Body of pancreas (tissue), 4 donors: ENCODE measurements at regions not wholly inside any gene's neighbourhood (a gene's known extent, or its start where the extent isn't known, plus 50 kb on each side); places are given as distances from the start of the nearest gene placed in this dataset.
A peak's percentile ranks its signal among the peaks of the same experiment; 100 is the strongest.

Experiments
- ATAC-seq: fragments of 150-250 bp; one replicate; pipeline ENCODE4 v1.9.1; 2016
- DNase-seq, 4 donors: peaks; one replicate each; pipeline ENCODE4 v3.0.0-alpha.2; 2019
- H3K27ac ChIP-seq, 4 donors: fragments of 200-600 bp; sonication (generic); 1 replicate in 3 of 4; 2 replicates in 1 of 4; pipeline versions ENCODE4 v1.5.1 to v1.6.1; 2016 to 2019; ENCODE audit warnings: mild to moderate bottlenecking in 1 of 4, mixed read lengths in 1 of 4, moderate library complexity in 1 of 4
- H3K27me3 ChIP-seq, 2 donors: fragments of 200-600 bp; sonication (generic); one replicate each; pipeline ENCODE4 v1.6.0; 2016; ENCODE audit warnings: mild to moderate bottlenecking in 1 of 2
- H3K36me3 ChIP-seq, 2 donors: fragments of 200-600 bp; sonication (generic); replicated peaks in 1 of 2; 2 replicates each; pipeline ENCODE4 v1.5.1; 2016; ENCODE audit warnings: low read depth in 2 of 2; ENCODE audit not compliant: insufficient read depth in 1 of 2
- H3K4me1 ChIP-seq: fragments of 200-600 bp; sonication (generic); one replicate; pipeline ENCODE4 v1.6.0; 2016
- H3K4me3 ChIP-seq, 2 donors: fragments of 200-600 bp; sonication (generic); 1 replicate in 1 of 2; 2 replicates in 1 of 2; pipeline ENCODE4 v1.5.1; 2016 to 2019
- H3K9me3 ChIP-seq, 3 donors: fragments of 200-600 bp; sonication (generic); 1 replicate in 2 of 3; 2 replicates in 1 of 3; pipeline ENCODE4 v1.5.1; 2016
- POLR2A ChIP-seq, 3 donors: fragments of 450-650 bp; IDR thresholded peaks; one replicate each; pipeline ENCODE4 v1.6.1; 2016; ENCODE audit warnings: antibody characterized with exemption in 3 of 3, mild to moderate bottlenecking in 2 of 3
- WGBS, 2 donors: methylation state at CpG; one replicate each; pipeline ENCODE4 v1.1.5; 2017; 5-methylcytosine and 5-hydroxymethylcytosine counted together
- intact Hi-C: fragments of 100-400 bp; cut with DNase I; formaldehyde crosslinking; loops from one replicate; pipeline ENCODE4 v1.15.1; 2023
- TF ChIP-seq, protein P1 (sequence below), 7 experiments: fragments of 450-650 bp in 4 of 7; fragments of 200-600 bp in 3 of 7; sonication (generic) in 3 of 7; IDR thresholded peaks; one replicate each; pipeline ENCODE4 v1.5.1; 2016 to 2019; ENCODE audit warnings: antibody characterized with exemption in 7 of 7

DNA sequence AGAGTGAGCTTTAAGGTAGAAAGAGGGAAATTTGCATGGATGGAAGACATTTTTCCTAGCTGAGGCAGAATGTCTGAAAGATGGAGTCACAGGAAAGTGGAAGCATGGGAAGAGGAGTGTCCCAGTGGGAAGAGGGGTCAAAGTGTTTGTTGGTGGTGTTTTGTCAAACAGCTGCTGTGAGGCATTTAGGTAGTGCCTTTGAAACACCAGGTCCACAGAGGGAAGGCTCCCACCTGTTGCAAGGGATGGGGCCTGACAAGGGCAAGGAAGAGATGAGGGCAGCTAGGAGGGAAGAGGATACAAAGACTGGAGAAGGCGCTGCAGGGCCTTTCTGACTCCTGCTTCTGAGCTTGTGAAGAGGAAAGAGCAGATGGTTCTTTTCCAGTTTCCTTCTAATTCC is 91.8 kb upstream of the CISTR start:
- DNase-seq, result no peak
- ATAC-seq, result no peak
- WGBS, 2 donors, result 67 to 85% methylated on average over 1 of the region's 1 CpG
- no peaks in the 10 kb centered on the region for H3K36me3 ChIP-seq
- intact Hi-C loops, result no loop called here
- H3K27me3 ChIP-seq, result no peaks in the 10 kb centered on the region
- TF ChIP-seq, protein P1, sequence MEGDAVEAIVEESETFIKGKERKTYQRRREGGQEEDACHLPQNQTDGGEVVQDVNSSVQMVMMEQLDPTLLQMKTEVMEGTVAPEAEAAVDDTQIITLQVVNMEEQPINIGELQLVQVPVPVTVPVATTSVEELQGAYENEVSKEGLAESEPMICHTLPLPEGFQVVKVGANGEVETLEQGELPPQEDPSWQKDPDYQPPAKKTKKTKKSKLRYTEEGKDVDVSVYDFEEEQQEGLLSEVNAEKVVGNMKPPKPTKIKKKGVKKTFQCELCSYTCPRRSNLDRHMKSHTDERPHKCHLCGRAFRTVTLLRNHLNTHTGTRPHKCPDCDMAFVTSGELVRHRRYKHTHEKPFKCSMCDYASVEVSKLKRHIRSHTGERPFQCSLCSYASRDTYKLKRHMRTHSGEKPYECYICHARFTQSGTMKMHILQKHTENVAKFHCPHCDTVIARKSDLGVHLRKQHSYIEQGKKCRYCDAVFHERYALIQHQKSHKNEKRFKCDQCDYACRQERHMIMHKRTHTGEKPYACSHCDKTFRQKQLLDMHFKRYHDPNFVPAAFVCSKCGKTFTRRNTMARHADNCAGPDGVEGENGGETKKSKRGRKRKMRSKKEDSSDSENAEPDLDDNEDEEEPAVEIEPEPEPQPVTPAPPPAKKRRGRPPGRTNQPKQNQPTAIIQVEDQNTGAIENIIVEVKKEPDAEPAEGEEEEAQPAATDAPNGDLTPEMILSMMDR (IDR thresholded peaks at IDR 0.05), result no peak
- no peaks in the 10 kb centered on the region for H3K4me1 ChIP-seq
- H3K9me3 ChIP-seq, result no peaks in the 10 kb centered on the region
- H3K27ac ChIP-seq, result no peak overlapping the region
- no peak overlapping the region for H3K4me3 ChIP-seq

DNA sequence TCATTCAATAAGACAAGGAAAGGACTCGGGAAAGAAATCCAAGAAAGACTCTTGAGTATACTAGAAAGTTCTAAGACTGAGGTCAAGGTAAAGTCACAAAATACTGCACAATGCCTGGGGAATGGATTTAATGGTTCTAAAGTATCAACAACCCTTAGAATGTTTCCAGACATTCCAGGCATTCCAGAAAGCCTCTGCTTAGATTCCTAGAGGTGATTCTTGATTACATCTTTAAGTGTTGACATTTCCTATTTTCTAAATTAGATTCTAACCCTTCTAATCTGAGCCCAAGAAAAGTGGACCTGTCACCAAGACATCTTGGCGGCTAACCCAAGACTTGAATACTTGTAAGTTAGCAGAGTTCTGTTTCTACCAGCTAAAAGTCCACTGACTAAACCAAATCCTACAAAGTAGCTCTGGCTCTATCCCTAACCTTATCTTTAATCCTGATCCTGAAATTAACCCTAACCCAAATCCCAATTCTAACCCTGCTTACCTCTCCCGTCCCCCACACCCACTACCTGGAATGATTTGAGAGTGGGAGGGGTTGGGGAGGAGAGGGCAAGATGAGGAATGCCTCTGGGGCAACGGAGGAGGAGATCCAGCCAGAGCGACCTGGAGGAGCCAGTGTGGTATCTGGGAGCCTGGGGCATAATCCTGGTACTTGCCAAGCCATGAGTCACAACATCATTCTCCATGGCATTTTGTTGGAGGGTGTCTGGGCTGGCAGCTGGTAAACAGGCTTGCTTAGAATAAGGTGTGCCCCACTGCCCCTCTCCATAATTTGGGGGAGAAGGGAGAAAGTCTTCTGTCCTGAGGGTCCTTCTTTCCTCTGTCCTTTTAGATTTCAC is 93.4 kb upstream of the HOXC13 start:
- ATAC-seq, result no peak
- WGBS, 2 donors, result 38 to 44% methylated on average over 5 of the region's 5 CpGs

DNA sequence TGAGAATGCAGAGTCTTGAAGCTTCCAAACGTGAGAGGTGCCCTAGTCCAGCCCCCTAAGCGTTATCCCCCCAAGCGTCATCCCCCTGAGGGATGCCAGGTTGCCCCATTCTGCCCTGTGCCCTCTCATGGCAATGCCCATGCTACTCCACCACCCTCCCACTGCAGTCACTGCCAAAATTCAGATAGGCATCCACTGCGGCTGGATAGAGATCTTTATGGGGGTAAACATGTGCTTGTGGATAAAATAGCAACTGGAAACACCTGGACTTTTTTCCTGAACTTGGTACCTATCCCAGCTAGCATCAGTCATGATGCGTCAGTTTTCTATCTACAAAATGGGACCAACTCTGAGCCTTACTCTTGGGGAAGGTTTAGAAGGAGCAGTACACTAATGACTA is 92.7 kb upstream of the HOXC13 start:
- H3K4me1 ChIP-seq, result no peaks in the 10 kb centered on the region
- no peak overlapping the region for H3K4me3 ChIP-seq
- no peaks in the 10 kb centered on the region for H3K36me3 ChIP-seq
- 48 to 51% methylated on average over 5 of the region's 5 CpGs for WGBS, 2 donors
- H3K27ac ChIP-seq, result no peak overlapping the region
- H3K27me3 ChIP-seq, result no peaks in the 10 kb centered on the region
- no peaks in the 10 kb centered on the region for H3K9me3 ChIP-seq
- TF ChIP-seq POLR2A (IDR thresholded peaks at IDR 0.05), result no peak
- TF ChIP-seq, protein P1 (IDR thresholded peaks at IDR 0.05), result no peak
- no peak for DNase-seq
- no peak for ATAC-seq
- intact Hi-C loops, result no loop called here

More for the DNA sequence above, 93.4 kb upstream of the HOXC13 start:
- Histone ChIP-seq H3K4me1 (no peaks in the 10 kb centered on the region), H3K27me3 (no peaks in the 10 kb centered on the region), H3K4me3 (no peak overlapping the region), H3K27ac (no peak overlapping the region), H3K9me3 (no peaks in the 10 kb centered on the region), H3K36me3 (no peaks in the 10 kb centered on the region)
- TF ChIP-seq, protein P1 (IDR thresholded peaks at IDR 0.05), result no peak
- no peak for TF ChIP-seq POLR2A (IDR thresholded peaks at IDR 0.05)
- intact Hi-C loops, result no loop called here
- DNase-seq, result peak in 1 of 4 donors; percentile 34

DNA sequence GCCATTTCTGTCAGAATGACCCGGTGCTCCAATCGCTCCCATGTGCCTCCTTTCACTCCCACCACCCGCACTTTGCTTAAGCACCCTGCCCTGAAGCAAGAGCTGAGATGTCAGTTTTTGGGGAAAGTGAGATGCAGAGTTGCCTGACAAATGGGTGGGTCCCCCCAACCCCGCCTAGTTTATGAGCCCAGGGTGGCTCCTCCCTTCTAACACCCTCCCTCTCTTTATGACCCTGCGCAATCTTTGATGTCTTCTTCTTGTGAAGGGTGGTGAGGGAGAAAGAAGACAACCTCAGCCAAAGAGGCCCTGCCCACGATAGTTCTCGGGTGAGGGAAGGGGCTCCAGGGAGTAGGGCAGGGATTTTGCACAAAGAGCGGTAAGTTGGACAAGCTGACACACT is 89.5 kb upstream of the HOXC13 start:
- Histone ChIP-seq H3K9me3 (no peaks in the 10 kb centered on the region), H3K27ac (no peak overlapping the region), H3K27me3 (no peaks in the 10 kb centered on the region), H3K36me3 (no peaks in the 10 kb centered on the region), H3K4me3 (no peak overlapping the region), H3K4me1 (no peaks in the 10 kb centered on the region)
- WGBS, 2 donors, result 86% methylated on average over 8 of the region's 8 CpGs
- DNase-seq (no peak), ATAC-seq (no peak)
- TF ChIP-seq POLR2A (IDR thresholded peaks at IDR 0.05), result no peak
- TF ChIP-seq, protein P1 (IDR thresholded peaks at IDR 0.05), result no peak
- intact Hi-C loops, result no loop called here

DNA sequence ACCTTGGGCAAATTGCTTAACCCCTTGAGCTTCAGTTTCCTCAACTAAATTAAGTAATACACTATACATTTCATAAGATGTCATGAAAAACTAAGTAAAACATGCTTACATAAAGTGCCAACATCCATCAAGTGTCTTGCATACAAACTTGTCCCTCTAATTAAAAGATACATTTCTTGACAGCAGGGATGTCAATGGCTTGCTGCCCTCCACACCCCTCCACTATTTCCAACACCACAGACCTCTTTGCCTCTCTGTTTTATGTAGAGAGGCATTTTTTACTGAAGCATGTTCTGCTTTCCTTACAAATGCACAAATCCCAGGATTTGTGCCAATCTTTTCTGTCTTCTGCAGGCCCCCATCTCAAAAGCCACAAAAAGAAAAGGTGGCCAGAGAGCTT is 89.0 kb upstream of the HOXC13 start:
- Histone ChIP-seq H3K36me3 (no peaks in the 10 kb centered on the region), H3K27ac (no peak overlapping the region), H3K4me1 (no peaks in the 10 kb centered on the region), H3K9me3 (no peaks in the 10 kb centered on the region), H3K4me3 (no peak overlapping the region), H3K27me3 (no peaks in the 10 kb centered on the region)
- no peak for TF ChIP-seq POLR2A (IDR thresholded peaks at IDR 0.05)
- TF ChIP-seq, protein P1 (IDR thresholded peaks at IDR 0.05), result no peak
- no peak for ATAC-seq
- DNase-seq, result no peak
- intact Hi-C loops, result no loop called here
